ENCODE measurements at regions not wholly inside any gene's neighbourhood (a gene's known extent, or its start where the extent isn't known, plus 50 kb on each side); places are given as distances from the start of the nearest gene placed in this dataset.

GRCh38 chr13:50426927-50427326, 411.7 kb downstream of the KCNRG start:
- no peak for TF ChIP-seq CTCF (IDR thresholded peaks at IDR 0.05)
- TF ChIP-seq POLR2AphosphoS5 (IDR thresholded peaks at IDR 0.05): no peak
- no peak for TF ChIP-seq EP300 (IDR thresholded peaks at IDR 0.05)
- TF ChIP-seq POLR2A (IDR thresholded peaks at IDR 0.05): no peak
